Skeletal muscle cell (primary cell): ENCODE measurements at regions not wholly inside any gene's neighbourhood (a gene's known extent, or its start where the extent isn't known, plus 50 kb on each side); places are given as distances from the start of the nearest gene placed in this dataset.
"Not testable (repeated sequence)": the region's sequence is repeated elsewhere in the genome, so short reads cannot be mapped to it uniquely, and the experiment has no call there.

ENCODE experiments used
- DNase-seq: peaks from one replicate; pipeline ENCODE4 v3.0.0-alpha.2; 2010; ENCODE audit warnings: low read depth
- H3K4me3 ChIP-seq: 2 replicates; pipeline ENCODE4 v1.5.1; 2011; ENCODE audit warnings: low read depth, mild to moderate bottlenecking, control low read depth, low read length, moderate library complexity

GRCh38 chr1:82801176-82801575 is 1000.4 kb downstream of the ADGRL2 start:
- no peak overlapping the region for H3K4me3 ChIP-seq
- no peak for DNase-seq

- no peak for DNase-seq
- no peak overlapping the region for H3K4me3 ChIP-seq
These were observed 1000.0 kb downstream of the ADGRL2 start for GRCh38 chr1:82800721-82801120.

- H3K4me3 ChIP-seq: no peak overlapping the region
- no peak for DNase-seq
These were observed 998.5 kb downstream of the ADGRL2 start for GRCh38 chr1:82799261-82799660.

- no peak for DNase-seq
- no peak overlapping the region for H3K4me3 ChIP-seq
These were observed 994.9 kb downstream of the ADGRL2 start for GRCh38 chr1:82795508-82796149.

GRCh38 chr1:82792151-82792550 is 991.4 kb downstream of the ADGRL2 start:
- no peak for DNase-seq
- no peak overlapping the region for H3K4me3 ChIP-seq

- no peak overlapping the region for H3K4me3 ChIP-seq
- DNase-seq: no peak
These were observed 989.8 kb downstream of the ADGRL2 start for GRCh38 chr1:82790556-82790955.

GRCh38 chr1:82788660-82789059 is 987.9 kb downstream of the ADGRL2 start:
- no peak for DNase-seq
- H3K4me3 ChIP-seq: no peak overlapping the region

GRCh38 chr1:82788038-82788437 is 987.3 kb downstream of the ADGRL2 start:
- no peak overlapping the region for H3K4me3 ChIP-seq
- no peak for DNase-seq

- DNase-seq: no peak
- no peak overlapping the region for H3K4me3 ChIP-seq
These were observed 986.1 kb downstream of the ADGRL2 start for GRCh38 chr1:82786883-82787282.

GRCh38 chr1:82785268-82785790 is 984.6 kb downstream of the ADGRL2 start:
- no peak for DNase-seq
- H3K4me3 ChIP-seq: no peak overlapping the region

- no peak overlapping the region for H3K4me3 ChIP-seq
- no peak for DNase-seq
These were observed 982.3 kb downstream of the ADGRL2 start for GRCh38 chr1:82783044-82783443.

GRCh38 chr1:82782599-82782998 is 981.9 kb downstream of the ADGRL2 start:
- DNase-seq: no peak
- H3K4me3 ChIP-seq: no peak overlapping the region

GRCh38 chr1:82778612-82779011 is 977.9 kb downstream of the ADGRL2 start:
- no peak overlapping the region for H3K4me3 ChIP-seq

GRCh38 chr1:82777240-82777639 is 976.5 kb downstream of the ADGRL2 start:
- H3K4me3 ChIP-seq: no peak overlapping the region
- DNase-seq: no peak

More at GRCh38 chr1:82778612-82779011, 977.9 kb downstream of the ADGRL2 start:
- DNase-seq: no peak

GRCh38 chr1:82776730-82777129 is 976.0 kb downstream of the ADGRL2 start:
- H3K4me3 ChIP-seq, DNase-seq: not testable (repeated sequence)

GRCh38 chr1:82775406-82776000 is 974.8 kb downstream of the ADGRL2 start:
- no peak overlapping the region for H3K4me3 ChIP-seq
- DNase-seq: no peak

- DNase-seq: no peak
- no peak overlapping the region for H3K4me3 ChIP-seq
These were observed 962.2 kb downstream of the ADGRL2 start for GRCh38 chr1:82762829-82763532.

GRCh38 chr1:82759035-82759434 is 958.3 kb downstream of the ADGRL2 start:
- DNase-seq: no peak
- no peak overlapping the region for H3K4me3 ChIP-seq

GRCh38 chr1:82755671-82756070 is 954.9 kb downstream of the ADGRL2 start:
- no peak overlapping the region for H3K4me3 ChIP-seq

GRCh38 chr1:82755191-82755590 is 954.5 kb downstream of the ADGRL2 start:
- H3K4me3 ChIP-seq: no peak overlapping the region
- no peak for DNase-seq

More at GRCh38 chr1:82755671-82756070, 954.9 kb downstream of the ADGRL2 start:
- DNase-seq: no peak
